ENCODE measurements at regions not wholly inside any gene's neighbourhood (a gene's known extent, or its start where the extent isn't known, plus 50 kb on each side); places are given as distances from the start of the nearest gene placed in this dataset.

DNA sequence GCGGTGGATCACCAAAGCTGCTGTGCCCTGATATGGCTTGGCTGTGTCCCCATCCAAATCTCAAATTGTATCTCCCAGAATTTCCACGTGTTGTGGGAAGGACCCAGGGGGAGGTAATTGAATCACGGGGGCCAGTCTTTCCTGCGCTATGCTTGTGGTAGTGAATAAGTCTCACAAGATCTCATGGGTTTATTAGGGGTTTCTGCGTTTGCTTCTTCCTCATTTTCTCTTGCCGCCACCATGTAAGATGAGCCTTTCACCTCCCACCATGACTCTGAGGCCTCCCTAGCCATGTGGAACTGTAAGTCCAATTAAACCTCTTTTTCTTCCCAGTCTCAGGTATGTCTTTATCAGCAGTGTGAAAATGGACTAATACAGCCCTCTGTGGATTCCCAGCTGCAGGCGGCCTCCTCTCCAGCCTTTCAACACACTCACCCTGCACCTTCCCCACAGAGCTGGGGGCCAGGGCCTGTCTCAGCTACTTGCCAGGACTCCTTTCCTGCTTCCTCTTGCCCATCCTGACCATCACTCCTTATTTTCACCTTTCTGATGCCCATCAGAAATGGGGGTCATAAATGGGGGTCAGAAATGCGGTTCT is 57.2 kb upstream of the TOMM7 start:
- Histone ChIP-seq H3K36me3 (ENCODE audit: control insufficient read depth in 1 of 2, insufficient read depth in 2 of 2, low read length in 1 of 2) (no peaks in the 10 kb centered on the region), H3K4me1 (ENCODE audit: control insufficient read depth in 1 of 2, insufficient read depth in 2 of 2, low read length in 2 of 2) (no peaks in the 10 kb centered on the region), H3K27me3 (ENCODE audit: control insufficient read depth in 1 of 2, insufficient read depth in 2 of 2, low read length in 1 of 2) (no peaks in the 10 kb centered on the region), H3K9me3 (ENCODE audit: control insufficient read depth, low read length) (no peaks in the 10 kb centered on the region), H3K4me3 (ENCODE audit: low read length in 2 of 2) (no peak overlapping the region), H3K27ac (ENCODE audit: low read depth in 1 of 2, low read length in 2 of 2) (no peak overlapping the region)
- intact Hi-C loops (cut with DNase I): no loop called here
- WGBS, 2 donors: 63 to 74% methylated on average over 8 of the region's 8 CpGs
- ATAC-seq (ENCODE audit: low FRiP score): no peak
- no peak for DNase-seq

DNA sequence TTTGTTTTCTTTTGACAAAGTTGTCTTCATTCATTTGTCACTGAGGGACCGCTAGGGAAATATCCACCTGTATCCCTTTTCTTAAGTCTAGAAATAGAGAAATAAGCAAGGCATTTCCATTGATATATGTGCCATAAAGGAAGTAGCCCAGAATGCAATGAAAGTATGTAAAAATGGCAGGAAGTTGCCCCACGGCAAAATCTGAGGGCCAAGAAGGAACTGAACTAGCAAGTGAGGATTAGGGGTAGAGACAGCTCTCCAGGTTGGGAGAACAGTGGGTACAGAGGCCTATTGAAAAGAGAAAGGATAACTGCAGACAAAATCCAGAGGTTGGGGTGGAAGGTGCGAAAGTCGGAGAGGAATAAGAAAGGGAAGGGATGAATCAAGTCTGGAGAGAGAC is 56.6 kb upstream of the TOMM7 start:
- no peak overlapping the region for H3K27ac ChIP-seq (ENCODE audit: low read depth in 1 of 2, low read length in 2 of 2)
- intact Hi-C loops (cut with DNase I): no loop called here
- ATAC-seq (ENCODE audit: low FRiP score): no peak
- H3K36me3 ChIP-seq (ENCODE audit: control insufficient read depth in 1 of 2, insufficient read depth in 2 of 2, low read length in 1 of 2): no peaks in the 10 kb centered on the region
- H3K27me3 ChIP-seq (ENCODE audit: control insufficient read depth in 1 of 2, insufficient read depth in 2 of 2, low read length in 1 of 2): no peaks in the 10 kb centered on the region
- H3K4me1 ChIP-seq (ENCODE audit: control insufficient read depth in 1 of 2, insufficient read depth in 2 of 2, low read length in 2 of 2): no peaks in the 10 kb centered on the region
- DNase-seq: no peak
- WGBS, 2 donors: 84 to 89% methylated on average over 4 of the region's 4 CpGs
- no peaks in the 10 kb centered on the region for H3K9me3 ChIP-seq (ENCODE audit: control insufficient read depth, low read length)
- no peak overlapping the region for H3K4me3 ChIP-seq (ENCODE audit: low read length in 2 of 2)

DNA sequence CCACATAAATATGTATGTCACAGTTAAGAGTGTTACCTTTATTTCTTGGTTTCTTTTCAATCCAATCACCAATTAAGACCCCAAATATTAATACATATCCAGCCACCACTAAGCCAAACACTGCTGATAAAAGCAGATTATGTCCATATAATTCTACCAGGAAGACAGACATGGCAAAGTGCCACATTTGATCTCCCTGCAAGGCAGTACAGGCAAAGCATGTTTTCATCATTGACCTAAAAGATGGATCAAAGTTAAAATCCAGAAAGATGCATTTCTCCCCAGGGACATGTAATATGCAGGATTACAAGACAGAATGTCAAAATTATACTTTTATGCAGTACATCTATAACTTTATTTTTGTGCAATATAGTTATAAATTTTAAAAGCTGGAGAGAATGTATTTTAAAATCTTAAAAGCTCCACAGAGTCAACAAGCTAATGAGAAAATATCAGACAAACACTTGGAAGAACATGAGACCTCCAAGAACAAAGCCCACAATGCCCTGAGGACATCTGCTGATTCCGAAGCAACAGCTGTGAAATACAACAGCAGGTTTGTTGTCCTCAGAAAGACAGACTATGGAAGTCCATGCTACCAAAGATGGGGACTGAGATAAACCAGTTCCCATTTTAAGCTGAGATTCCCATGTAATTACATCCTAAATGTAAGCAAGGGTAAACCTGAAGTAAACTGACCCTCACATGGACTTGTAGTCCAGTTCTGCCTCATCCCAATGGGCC is 54.5 kb upstream of the TOMM7 start:
- Histone ChIP-seq H3K36me3 (ENCODE audit: control insufficient read depth in 1 of 2, insufficient read depth in 2 of 2, low read length in 1 of 2) (no peaks in the 10 kb centered on the region), H3K4me3 (ENCODE audit: low read length in 2 of 2) (no peak overlapping the region), H3K4me1 (ENCODE audit: control insufficient read depth in 1 of 2, insufficient read depth in 2 of 2, low read length in 2 of 2) (no peaks in the 10 kb centered on the region), H3K27me3 (ENCODE audit: control insufficient read depth in 1 of 2, insufficient read depth in 2 of 2, low read length in 1 of 2) (no peaks in the 10 kb centered on the region), H3K9me3 (ENCODE audit: control insufficient read depth, low read length) (no peaks in the 10 kb centered on the region), H3K27ac (ENCODE audit: low read depth in 1 of 2, low read length in 2 of 2) (no peak overlapping the region)
- intact Hi-C loops (cut with DNase I): no loop called here
- DNase-seq (no peak), ATAC-seq (ENCODE audit: low FRiP score) (no peak)
- 96 to 100% methylated on average over 1 of the region's 1 CpG for WGBS, 2 donors

DNA sequence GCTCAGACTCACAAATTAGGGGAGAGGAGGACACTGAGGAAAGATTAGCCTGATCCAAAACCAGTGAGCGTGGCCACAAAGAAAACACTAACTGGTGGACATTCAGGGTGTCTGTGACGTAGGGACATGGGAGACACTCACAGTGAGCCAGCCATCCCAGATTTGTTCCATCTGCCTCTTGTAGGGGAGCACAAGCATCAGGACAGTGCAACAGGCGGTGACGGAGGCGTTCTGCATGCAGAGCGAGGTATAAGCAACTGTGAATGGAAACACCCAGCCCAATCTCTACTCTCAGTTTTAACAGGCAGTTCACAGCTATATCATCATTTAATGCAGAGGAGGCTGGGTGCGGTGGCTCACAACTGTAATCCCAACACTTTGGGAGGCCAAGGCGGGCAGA is 52.8 kb upstream of the TOMM7 start:
- Histone ChIP-seq H3K36me3 (ENCODE audit: control insufficient read depth in 1 of 2, insufficient read depth in 2 of 2, low read length in 1 of 2) (no peaks in the 10 kb centered on the region), H3K4me1 (ENCODE audit: control insufficient read depth in 1 of 2, insufficient read depth in 2 of 2, low read length in 2 of 2) (no peaks in the 10 kb centered on the region), H3K27ac (ENCODE audit: low read depth in 1 of 2, low read length in 2 of 2) (no peak overlapping the region), H3K9me3 (ENCODE audit: control insufficient read depth, low read length) (no peaks in the 10 kb centered on the region), H3K4me3 (ENCODE audit: low read length in 2 of 2) (no peak overlapping the region), H3K27me3 (ENCODE audit: control insufficient read depth in 1 of 2, insufficient read depth in 2 of 2, low read length in 1 of 2) (no peaks in the 10 kb centered on the region)
- intact Hi-C loops (cut with DNase I): no loop called here
- 96 to 97% methylated on average over 8 of the region's 8 CpGs for WGBS, 2 donors
- DNase-seq (no peak), ATAC-seq (ENCODE audit: low FRiP score) (no peak)

DNA sequence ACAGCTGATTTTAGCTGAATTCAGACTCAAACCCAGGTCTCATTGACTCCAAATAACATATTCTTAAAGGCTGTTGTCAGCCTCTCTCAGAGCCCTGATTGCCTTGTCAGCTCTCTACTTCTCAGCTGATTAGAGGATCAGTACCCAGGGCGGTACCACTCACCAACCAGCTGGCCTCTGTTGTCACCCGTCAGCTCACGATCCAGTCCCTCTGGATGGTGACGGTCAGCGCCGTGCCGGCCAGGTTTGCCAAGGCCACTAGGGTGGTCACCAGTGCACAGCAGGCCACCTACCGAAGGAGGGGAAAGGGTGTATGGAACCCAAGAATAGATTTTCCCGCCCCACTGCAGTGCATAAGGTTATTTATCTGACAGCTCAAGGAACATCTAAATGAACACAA is 52.3 kb upstream of the TOMM7 start:
- WGBS, 2 donors: 86 to 90% methylated on average over 9 of the region's 9 CpGs
- H3K36me3 ChIP-seq (ENCODE audit: control insufficient read depth in 1 of 2, insufficient read depth in 2 of 2, low read length in 1 of 2): no peaks in the 10 kb centered on the region
- H3K27ac ChIP-seq (ENCODE audit: low read depth in 1 of 2, low read length in 2 of 2): no peak overlapping the region
- H3K27me3 ChIP-seq (ENCODE audit: control insufficient read depth in 1 of 2, insufficient read depth in 2 of 2, low read length in 1 of 2): no peaks in the 10 kb centered on the region
- H3K4me1 ChIP-seq (ENCODE audit: control insufficient read depth in 1 of 2, insufficient read depth in 2 of 2, low read length in 2 of 2): no peaks in the 10 kb centered on the region
- H3K4me3 ChIP-seq (ENCODE audit: low read length in 2 of 2): no peak overlapping the region
- ATAC-seq (ENCODE audit: low FRiP score) (no peak), DNase-seq (no peak)
- H3K9me3 ChIP-seq (ENCODE audit: control insufficient read depth, low read length): no peaks in the 10 kb centered on the region
- intact Hi-C loops (cut with DNase I): no loop called here

Measured in aorta (tissue), 5 donors.